ENCODE measurements at regions not wholly inside any gene's neighbourhood (a gene's known extent, or its start where the extent isn't known, plus 50 kb on each side); places are given as distances from the start of the nearest gene placed in this dataset.

DNA sequence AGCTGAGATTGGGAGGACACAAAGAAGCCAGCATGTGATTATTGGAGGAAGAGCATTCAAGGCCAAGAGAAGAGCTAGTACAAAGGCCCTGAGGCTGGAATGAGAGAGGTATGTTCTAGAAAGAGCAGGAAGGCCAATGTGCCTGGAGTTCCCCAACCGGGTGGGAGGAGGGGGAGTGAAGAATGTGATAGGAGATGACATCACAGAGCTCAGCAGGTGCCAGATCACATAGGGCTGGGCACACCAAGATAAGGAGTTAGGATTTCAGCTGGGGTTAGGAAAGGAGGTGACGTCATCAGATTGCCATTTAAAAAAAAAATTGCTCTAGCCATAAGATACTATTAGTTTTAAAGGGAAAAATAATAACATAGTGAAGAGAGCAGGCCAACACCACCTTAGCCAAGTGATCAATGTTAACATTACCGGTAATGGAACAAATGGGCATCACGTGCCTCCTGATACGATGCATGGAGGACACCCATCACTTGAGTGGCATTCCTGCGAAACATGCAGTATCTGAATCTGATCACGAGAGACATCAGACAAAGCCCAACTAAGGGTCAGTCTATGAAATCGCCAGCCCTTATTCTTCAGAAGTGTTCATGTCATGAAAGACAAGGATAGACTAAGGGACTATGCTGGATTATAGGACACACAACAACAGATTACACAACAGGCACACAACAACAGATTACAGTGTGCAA is 344.3 kb downstream of the BCOR start:
- no peaks in the 10 kb centered on the region for H3K9me3 Mint-ChIP-seq
- no peaks in the 10 kb centered on the region for H3K36me3 Mint-ChIP-seq
- no peaks in the 10 kb centered on the region for H3K27me3 Mint-ChIP-seq (ENCODE audit: low read depth in 3 of 3)
- no peaks in the 10 kb centered on the region for H3K4me1 Mint-ChIP-seq
- no peak for DNase-seq
- H3K27ac Mint-ChIP-seq, result no peak overlapping the region
- H3K4me3 Mint-ChIP-seq, result no peak overlapping the region

DNA sequence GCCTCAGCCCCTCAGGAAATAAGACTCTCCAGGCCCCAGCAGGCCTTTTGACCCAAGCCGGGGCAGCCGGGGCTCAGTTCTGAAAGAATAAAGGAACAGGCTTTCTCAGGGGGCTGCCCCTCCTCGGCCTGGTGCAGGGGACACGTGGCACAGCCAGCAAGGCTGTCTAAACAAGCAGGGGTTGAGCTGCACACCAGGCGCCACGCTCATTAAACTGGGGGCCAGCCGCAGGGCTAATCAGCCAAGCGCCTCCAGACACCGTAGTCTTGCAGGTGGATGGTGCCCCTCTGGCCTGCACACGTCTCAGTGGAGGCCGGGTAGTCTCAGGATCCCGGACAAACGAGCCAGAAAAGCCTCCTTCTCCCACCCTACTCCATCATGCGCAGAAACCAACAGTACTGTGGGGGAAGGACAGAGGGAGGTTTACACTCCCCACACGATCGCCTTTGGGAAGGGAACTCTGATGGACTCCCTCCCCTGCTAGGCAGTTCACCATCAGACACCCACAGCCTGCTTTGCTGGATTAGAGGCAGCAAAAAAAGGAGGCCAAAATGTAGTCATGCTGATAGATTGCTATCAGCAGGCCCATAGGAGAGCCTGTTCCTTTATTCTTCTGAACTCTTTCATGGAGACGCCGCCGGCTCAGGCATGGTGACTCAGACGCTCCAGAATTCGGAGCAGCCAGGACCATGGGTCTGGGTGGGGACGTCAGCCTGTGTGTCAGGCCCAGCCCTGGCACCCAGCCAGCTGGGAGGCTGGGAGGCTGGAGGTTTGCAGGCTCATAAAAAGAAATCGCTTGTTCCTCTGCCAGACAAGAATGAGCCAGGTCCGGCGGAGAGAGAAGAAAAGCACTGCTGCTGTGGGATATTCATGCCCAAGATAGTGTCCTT is 342.4 kb downstream of the BCOR start:
- H3K36me3 Mint-ChIP-seq, result no peaks in the 10 kb centered on the region
- H3K27me3 Mint-ChIP-seq (ENCODE audit: low read depth in 3 of 3), result no peaks in the 10 kb centered on the region
- no peaks in the 10 kb centered on the region for H3K9me3 Mint-ChIP-seq
- DNase-seq, result no peak
- no peak overlapping the region for H3K27ac Mint-ChIP-seq
- no peaks in the 10 kb centered on the region for H3K4me1 Mint-ChIP-seq
- no peak overlapping the region for H3K4me3 Mint-ChIP-seq

DNA sequence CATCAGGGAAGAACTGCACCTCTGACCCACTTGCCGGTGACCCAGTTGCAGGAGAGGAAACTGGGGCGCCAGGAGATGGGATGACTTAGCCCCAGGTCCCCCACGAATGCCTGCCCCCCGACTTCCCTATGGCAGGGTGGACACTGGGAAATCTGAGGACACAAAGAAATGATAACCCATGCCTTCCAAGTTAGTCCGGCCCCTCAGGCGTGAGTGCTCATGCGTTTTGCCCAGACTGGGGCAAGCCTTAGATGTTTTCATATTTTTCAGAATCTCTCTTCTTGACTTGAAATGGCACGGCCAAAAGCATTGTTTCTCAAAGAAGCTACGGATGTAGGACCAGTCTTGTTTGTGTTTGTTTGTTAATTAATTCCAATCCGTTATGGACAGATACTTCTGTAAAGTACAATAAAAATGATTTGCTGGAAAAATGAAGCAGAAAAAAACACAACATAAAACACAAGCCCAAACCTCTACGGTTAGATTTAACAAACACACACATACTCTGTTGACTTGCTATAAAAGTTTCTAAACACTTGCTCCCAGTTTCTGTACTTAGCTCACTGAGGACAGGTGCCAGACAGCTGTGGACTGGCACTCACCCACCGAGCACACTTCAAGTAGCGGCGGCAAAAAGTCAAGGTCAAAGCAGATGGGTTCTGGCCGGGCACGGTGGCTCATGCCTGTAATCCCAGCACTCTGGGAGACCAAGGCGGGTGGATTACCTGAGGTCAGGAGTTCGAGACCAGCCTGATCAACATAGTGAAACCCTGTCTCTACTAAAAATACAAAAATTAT is 341.5 kb downstream of the BCOR start:
- Mint-ChIP-seq H3K4me3 (no peak overlapping the region), H3K27me3 (ENCODE audit: low read depth in 3 of 3) (peaks cover 0 to 2% (median 0%) of the 10 kb centered on the region in 3 donors), H3K27ac (no peak overlapping the region), H3K4me1 (no peaks in the 10 kb centered on the region), H3K9me3 (no peaks in the 10 kb centered on the region), H3K36me3 (no peaks in the 10 kb centered on the region)
- DNase-seq, result no peak

DNA sequence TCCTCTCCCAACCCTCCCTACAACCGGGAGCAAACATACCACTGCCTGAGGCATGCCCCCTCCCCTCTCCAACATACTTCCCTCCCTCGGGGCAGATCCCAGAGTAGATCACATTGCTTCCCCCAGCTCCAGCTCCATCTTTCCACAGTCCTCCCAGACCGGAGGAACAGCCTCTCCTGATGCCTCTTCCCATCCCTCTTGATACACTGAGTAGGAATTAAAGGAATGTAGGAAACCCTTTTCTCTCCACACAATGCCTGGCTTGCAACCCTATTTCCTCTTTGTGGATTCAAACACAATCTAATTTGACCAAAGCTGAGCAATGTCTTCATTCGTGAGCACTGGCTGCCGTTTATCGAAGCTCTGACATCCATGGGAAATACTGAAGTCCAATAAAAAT is 339.8 kb downstream of the BCOR start:
- no peaks in the 10 kb centered on the region for H3K36me3 Mint-ChIP-seq
- H3K9me3 Mint-ChIP-seq, result no peaks in the 10 kb centered on the region
- no peak for DNase-seq
- H3K27me3 Mint-ChIP-seq (ENCODE audit: low read depth in 3 of 3), result peaks cover 0 to 5% (median 2%) of the 10 kb centered on the region in 3 donors
- H3K27ac Mint-ChIP-seq, result no peak overlapping the region
- H3K4me1 Mint-ChIP-seq, result no peaks in the 10 kb centered on the region
- no peak overlapping the region for H3K4me3 Mint-ChIP-seq

DNA sequence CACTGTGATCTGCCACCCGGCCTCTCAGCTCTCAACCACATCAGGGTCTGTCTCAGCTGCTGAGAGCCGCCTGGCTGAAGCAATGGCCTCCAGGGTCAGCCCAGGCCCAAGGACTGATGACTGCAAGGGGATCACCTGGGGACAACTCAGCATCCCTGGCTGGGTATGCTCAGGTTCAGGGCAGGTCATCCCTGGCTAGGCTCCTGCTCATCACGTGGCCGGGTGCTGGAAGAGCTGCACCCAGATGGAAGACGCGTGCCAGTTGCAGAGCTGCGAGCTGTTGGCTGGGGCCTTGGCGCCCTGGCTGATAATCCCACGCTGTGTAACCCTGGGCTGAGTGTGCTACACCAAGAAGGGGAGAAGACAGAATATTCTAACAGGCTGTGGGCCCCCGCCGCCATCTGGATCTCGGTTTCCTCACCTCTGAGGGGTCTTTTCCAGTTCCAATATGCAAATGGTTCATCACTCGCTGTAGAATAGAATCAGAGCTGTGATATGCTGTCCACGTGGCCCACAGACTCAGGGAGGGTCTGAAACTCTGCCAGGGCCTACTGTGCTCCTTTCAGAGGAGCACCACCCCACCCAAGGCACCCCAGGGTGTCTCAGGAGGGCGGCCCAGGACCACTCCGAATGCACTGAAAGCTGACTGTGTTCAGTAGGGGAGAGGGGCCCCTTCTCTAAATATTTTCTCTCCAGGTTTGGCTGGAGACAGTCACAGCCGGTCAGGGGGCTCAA is 338.8 kb downstream of the BCOR start:
- H3K27me3 Mint-ChIP-seq (ENCODE audit: low read depth in 3 of 3), result peaks cover 0 to 5% (median 2%) of the 10 kb centered on the region in 3 donors
- H3K36me3 Mint-ChIP-seq, result no peaks in the 10 kb centered on the region
- H3K27ac Mint-ChIP-seq, result no peak overlapping the region

DNA sequence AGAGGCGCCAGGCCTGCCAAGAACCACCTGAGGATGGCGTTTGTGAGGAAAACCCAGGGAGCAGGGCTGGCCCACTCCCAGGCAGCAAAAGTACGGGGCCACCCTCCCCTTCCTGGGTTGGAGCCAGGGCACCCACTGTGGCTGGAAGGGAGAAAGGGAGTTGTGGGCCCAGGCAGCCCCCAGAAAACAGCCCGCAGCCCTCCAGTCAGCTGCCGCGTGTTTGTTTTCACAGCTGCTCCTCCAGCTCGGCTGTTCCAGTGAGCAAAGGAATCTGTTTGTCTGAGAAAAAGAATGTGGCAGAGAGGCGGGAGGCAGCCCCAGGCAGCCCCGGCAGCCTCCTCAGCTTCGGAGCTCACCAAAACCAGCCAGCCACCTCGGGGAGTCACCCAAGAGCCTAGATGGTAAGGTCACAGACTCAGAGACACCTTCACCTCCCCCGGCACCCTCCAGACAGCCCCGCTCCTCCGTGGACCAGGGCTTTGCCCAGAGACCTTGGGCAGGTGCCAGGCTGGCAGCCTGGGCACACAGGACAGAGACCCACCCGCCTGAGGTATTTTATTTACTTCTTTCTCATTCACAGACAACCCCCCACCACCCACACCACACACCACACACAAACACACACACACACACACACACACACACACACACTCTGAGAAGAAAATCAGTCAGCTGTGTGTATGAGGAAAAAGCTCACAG is 338.1 kb downstream of the BCOR start:
- no peaks in the 10 kb centered on the region for H3K36me3 Mint-ChIP-seq
- H3K4me1 Mint-ChIP-seq, result no peaks in the 10 kb centered on the region
- H3K27me3 Mint-ChIP-seq (ENCODE audit: low read depth in 3 of 3), result peaks cover 0 to 5% (median 2%) of the 10 kb centered on the region in 3 donors
- DNase-seq, result no peak
- no peak overlapping the region for H3K4me3 Mint-ChIP-seq
- H3K9me3 Mint-ChIP-seq, result no peaks in the 10 kb centered on the region
- no peak overlapping the region for H3K27ac Mint-ChIP-seq

More for the DNA sequence above, 338.8 kb downstream of the BCOR start:
- Mint-ChIP-seq H3K4me3 (no peak overlapping the region), H3K4me1 (no peaks in the 10 kb centered on the region), H3K9me3 (no peaks in the 10 kb centered on the region)
- no peak for DNase-seq

DNA sequence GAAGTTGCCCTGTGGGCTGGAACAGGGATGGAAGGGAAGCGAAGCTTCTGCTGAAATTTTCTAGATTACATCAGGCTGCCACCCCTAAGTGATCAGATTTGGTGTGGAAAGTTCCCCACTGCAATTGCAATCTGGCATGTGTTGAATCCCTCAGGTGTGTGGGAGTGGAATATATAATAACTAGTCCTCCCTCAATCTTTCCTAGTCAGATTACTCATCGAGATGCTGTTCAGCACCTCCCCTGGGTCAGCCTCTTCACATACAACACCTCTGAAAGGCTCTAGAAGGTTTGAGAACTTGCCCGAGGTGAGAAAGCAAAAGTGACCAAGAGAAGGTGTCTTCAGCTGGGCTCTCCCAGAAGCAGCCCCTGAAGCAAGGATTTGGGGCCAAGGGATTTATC is 336.8 kb downstream of the BCOR start:
- no peaks in the 10 kb centered on the region for H3K9me3 Mint-ChIP-seq
- peaks cover 0 to 8% (median 2%) of the 10 kb centered on the region in 3 donors for H3K27me3 Mint-ChIP-seq (ENCODE audit: low read depth in 3 of 3)
- H3K27ac Mint-ChIP-seq, result no peak overlapping the region

DNA sequence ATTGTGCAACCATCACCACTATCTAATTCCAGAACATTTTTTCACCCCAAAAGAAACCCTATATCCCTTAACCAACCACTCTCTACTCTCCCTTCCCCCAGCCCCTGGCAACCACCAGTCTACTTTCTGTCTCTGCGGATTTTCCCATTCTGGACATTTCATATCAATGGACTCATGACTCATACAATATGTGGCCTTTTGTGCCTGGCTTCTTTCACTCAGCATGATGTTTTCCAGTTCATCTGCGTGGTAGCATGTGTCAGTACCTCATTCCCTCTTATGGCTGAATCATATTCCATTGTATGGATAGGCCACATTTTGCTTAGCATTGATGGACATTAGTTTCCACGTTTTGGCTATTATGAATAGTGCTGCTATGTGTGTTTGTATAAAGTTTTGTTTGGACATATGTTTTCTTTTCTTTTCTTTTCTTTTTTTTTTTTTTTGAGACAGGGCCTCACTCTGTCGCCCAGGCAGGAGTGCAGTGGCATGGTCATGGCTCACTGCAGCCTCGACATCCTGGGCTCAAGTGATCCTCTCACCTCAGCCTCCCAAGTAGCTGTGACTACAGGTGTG is 335.4 kb downstream of the BCOR start:
- H3K4me3 Mint-ChIP-seq, result no peak overlapping the region
- no peaks in the 10 kb centered on the region for H3K4me1 Mint-ChIP-seq
- peaks cover 0 to 9% (median 2%) of the 10 kb centered on the region in 3 donors for H3K27me3 Mint-ChIP-seq (ENCODE audit: low read depth in 3 of 3)
- DNase-seq, result no peak
- no peak overlapping the region for H3K27ac Mint-ChIP-seq
- H3K36me3 Mint-ChIP-seq, result no peaks in the 10 kb centered on the region
- H3K9me3 Mint-ChIP-seq, result no peaks in the 10 kb centered on the region

More for the DNA sequence above, 336.8 kb downstream of the BCOR start:
- Mint-ChIP-seq H3K4me1 (no peaks in the 10 kb centered on the region), H3K36me3 (no peaks in the 10 kb centered on the region), H3K4me3 (no peak overlapping the region)
- DNase-seq, result no peak

DNA sequence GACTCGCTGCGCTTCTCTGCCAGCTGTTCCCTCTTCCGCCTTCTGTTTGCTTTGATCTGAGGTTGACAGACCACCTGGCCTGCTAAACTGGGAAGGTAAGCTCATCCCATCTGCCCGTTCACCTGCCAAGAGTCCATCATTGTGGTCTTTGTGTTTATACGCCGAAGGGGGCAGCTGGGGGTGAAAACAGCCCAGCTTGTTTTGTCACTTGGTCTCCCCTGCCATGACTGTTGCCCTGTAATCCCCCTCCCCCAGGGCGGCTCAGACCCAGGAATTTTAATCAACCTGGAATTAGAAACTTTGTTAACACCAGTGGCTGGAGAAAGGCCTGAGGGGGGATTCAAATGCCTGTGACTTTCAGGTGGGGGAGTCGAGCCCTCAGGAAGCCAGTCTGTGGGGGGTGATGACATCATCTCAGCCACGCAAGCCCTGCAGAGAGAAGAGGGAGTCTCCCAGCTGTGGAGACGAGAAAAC is 333.3 kb downstream of the BCOR start:
- H3K36me3 Mint-ChIP-seq, result no peaks in the 10 kb centered on the region
- H3K4me1 Mint-ChIP-seq, result no peaks in the 10 kb centered on the region
- DNase-seq, result no peak
- H3K9me3 Mint-ChIP-seq, result no peaks in the 10 kb centered on the region
- H3K27me3 Mint-ChIP-seq (ENCODE audit: low read depth in 3 of 3), result peaks cover 0 to 14% (median 2%) of the 10 kb centered on the region in 3 donors
- no peak overlapping the region for H3K4me3 Mint-ChIP-seq
- no peak overlapping the region for H3K27ac Mint-ChIP-seq

DNA sequence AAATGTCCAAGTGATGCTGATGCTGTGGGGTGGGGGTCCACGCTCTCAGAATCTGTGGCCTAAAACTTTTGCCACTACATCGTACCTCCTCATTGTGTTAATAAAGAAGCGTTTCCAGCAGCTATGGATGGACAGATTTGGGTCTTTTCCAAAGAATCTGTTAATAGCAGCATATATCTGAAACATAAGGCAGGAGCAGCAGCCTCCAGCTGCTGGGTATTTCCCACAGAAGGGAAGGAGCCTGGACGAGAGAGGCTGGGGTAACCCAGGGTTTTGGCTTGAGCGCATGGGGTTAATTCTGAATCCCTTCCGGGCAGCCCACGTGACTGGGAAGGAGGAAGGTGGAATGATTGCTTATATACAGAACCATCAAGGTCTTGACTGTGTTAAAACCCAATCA is 332.4 kb downstream of the BCOR start:
- no peak overlapping the region for H3K4me3 Mint-ChIP-seq
- peaks cover 0 to 15% (median 2%) of the 10 kb centered on the region in 3 donors for H3K27me3 Mint-ChIP-seq (ENCODE audit: low read depth in 3 of 3)
- no peaks in the 10 kb centered on the region for H3K4me1 Mint-ChIP-seq

DNA sequence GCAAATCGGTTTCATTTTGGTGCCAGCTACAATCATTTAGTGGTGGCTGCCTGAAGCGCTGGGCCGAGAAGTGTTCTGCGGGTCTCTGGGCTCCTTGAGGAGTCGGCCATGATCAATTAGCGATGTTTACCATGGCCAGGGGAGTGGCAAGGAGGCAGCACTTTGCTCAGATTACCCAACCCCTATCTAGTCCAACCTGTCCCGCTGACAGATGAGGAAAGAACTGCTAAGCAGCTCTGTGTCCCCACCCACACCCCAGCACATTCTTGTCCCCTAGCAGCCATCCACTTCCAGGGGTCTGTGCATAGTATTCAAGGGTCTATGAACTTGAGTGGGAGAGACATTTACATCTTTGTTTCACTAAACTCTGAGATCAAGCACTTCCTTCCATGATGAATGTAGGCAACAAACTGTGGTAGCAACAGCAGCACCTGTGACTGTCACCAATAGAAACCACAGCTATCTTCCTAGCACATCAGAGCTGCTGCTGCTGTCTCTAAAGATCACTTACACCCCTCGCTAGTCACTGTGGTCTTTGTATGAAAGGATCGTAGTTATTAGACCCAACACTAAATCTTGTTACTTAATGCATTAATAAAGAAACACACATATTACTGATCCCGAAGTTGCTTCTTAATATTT is 331.6 kb downstream of the BCOR start:
- H3K4me3 Mint-ChIP-seq, result no peak overlapping the region
- no peak overlapping the region for H3K27ac Mint-ChIP-seq
- peaks cover 0 to 4% (median 0%) of the 10 kb centered on the region in 3 donors for H3K36me3 Mint-ChIP-seq
- peaks cover 0 to 17% (median 0%) of the 10 kb centered on the region in 3 donors for H3K27me3 Mint-ChIP-seq (ENCODE audit: low read depth in 3 of 3)
- H3K9me3 Mint-ChIP-seq, result no peaks in the 10 kb centered on the region
- DNase-seq, result no peak
- no peaks in the 10 kb centered on the region for H3K4me1 Mint-ChIP-seq

More for the DNA sequence above, 332.4 kb downstream of the BCOR start:
- Mint-ChIP-seq H3K9me3 (no peaks in the 10 kb centered on the region), H3K36me3 (peaks cover 0 to under 1% (median 0%) of the 10 kb centered on the region in 3 donors), H3K27ac (no peak overlapping the region)
- no peak for DNase-seq

DNA sequence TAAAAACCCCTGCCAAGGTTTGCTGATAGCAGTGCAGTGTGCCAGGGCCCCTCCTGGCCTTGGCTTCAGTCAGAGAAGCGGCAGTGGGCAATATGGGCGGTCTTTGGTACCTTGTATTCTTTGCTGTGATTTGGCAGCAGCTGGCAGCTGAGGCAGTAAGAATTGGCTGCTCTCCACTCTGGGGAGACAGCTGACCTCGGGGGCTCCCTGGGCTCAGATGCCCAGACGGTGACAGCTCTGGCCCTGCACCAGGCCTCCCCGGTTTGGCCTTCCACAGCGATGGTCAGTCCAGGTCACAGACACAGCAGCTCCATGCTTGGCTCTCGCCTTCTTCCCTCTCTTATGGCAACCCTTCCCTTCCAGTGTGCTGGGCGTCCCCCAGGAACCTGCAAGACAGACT is 330.9 kb downstream of the BCOR start:
- Mint-ChIP-seq H3K9me3 (no peaks in the 10 kb centered on the region), H3K4me1 (peaks cover 3% of the 10 kb centered on the region in 2 donors), H3K27me3 (ENCODE audit: low read depth in 3 of 3) (peaks cover 0 to 14% (median 0%) of the 10 kb centered on the region in 3 donors), H3K27ac (no peak overlapping the region), H3K36me3 (peaks cover 0 to 4% (median 0%) of the 10 kb centered on the region in 3 donors), H3K4me3 (no peak overlapping the region)
- no peak for DNase-seq

Measured in immature natural killer cell (primary cell).